NB4 (cell line): ENCODE measurements at regions not wholly inside any gene's neighbourhood (a gene's known extent, or its start where the extent isn't known, plus 50 kb on each side); places are given as distances from the start of the nearest gene placed in this dataset.

Experiments
- MYC ChIP-seq: IDR thresholded peaks from 2 replicates; pipeline ENCODE4 v1.6.1; 2011; ENCODE audit warnings: low read depth, low read length
- POLR2A ChIP-seq: IDR thresholded peaks from 2 replicates; pipeline ENCODE4 v1.6.1; 2011; ENCODE audit warnings: mild to moderate bottlenecking; ENCODE audit not compliant: insufficient read length; ENCODE audit errors: extremely low read depth

DNA sequence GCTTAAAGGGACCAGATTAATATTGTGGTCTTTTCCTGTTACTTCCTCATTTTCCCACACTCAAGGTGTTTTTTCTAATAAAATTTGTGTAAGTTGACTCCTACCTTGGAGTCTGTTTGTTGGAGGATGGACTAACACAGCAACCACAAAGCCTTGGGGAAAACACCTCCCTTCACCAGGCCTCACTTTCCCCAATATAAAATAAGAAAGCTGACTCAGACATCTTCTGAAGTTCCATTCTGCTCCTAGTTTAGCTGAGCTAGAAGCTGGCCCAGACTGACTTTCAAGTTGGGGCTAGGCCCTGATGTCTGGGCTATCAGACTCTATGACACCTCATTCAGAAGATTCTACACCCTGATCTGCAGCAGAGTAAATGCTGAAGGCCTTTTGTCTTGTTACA lies 73.0 kb upstream of the ADRB1 start:
- TF ChIP-seq MYC (no peak), POLR2A (no peak)
